ENCODE measurements at regions not wholly inside any gene's neighbourhood (a gene's known extent, or its start where the extent isn't known, plus 50 kb on each side); places are given as distances from the start of the nearest gene placed in this dataset.

DNA sequence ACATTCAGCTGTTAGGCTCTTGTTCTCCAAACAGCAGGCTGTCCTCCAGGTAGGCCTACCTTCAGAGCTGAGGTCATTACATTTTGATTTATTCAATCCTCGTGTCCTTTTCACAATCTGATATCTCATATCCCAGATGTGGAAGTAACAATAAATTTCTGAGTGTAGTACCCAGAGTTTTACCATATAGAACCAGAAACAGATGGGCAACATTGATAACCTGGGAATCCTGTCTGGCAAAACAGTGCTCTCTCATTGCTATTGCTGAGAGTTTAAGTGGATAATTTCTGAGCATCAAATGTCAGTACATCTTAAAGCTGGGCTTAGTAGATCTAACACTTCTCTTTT is 1007.8 kb downstream of the REEP3 start:
- TF ChIP-seq, protein P1, sequence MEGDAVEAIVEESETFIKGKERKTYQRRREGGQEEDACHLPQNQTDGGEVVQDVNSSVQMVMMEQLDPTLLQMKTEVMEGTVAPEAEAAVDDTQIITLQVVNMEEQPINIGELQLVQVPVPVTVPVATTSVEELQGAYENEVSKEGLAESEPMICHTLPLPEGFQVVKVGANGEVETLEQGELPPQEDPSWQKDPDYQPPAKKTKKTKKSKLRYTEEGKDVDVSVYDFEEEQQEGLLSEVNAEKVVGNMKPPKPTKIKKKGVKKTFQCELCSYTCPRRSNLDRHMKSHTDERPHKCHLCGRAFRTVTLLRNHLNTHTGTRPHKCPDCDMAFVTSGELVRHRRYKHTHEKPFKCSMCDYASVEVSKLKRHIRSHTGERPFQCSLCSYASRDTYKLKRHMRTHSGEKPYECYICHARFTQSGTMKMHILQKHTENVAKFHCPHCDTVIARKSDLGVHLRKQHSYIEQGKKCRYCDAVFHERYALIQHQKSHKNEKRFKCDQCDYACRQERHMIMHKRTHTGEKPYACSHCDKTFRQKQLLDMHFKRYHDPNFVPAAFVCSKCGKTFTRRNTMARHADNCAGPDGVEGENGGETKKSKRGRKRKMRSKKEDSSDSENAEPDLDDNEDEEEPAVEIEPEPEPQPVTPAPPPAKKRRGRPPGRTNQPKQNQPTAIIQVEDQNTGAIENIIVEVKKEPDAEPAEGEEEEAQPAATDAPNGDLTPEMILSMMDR (IDR thresholded peaks at IDR 0.05; ENCODE audit: insufficient read depth, low read length, poor library complexity, severe bottlenecking), result no peak
- TF ChIP-seq EZH2phosphoT487 (conservative IDR thresholded peaks at IDR 0.05; ENCODE audit: low read length), result no peak
